CD4-positive, alpha-beta T cell (primary cell): ENCODE measurements at regions not wholly inside any gene's neighbourhood (a gene's known extent, or its start where the extent isn't known, plus 50 kb on each side); places are given as distances from the start of the nearest gene placed in this dataset.

Experiments
- ATAC-seq: fragments of 200-7000 bp; cut with Tn5 transposase; one replicate; pipeline ENCODE4 v1.10.0; 2022; ENCODE audit warnings: mild to moderate bottlenecking; ENCODE audit not compliant: poor library complexity
- CTCF ChIA-PET: fragments of 350-600 bp; sonication (Branson Sonifier 250); formaldehyde crosslinking; loops from one replicate; lab custom pipeline; 2021; ENCODE audit warnings: antibody characterized with exemption, inconsistent platforms; lab: Charles Lee
- POLR2A ChIA-PET: fragments of 350-600 bp; sonication (Branson Sonifier 250); formaldehyde crosslinking; loops from one replicate; lab custom pipeline; 2021; ENCODE audit warnings: antibody characterized with exemption, inconsistent platforms; lab: Charles Lee
- DNase-seq, 14 experiments: peaks; one replicate each; pipeline ENCODE4 v3.0.0-alpha.2; 2013 to 2020; ENCODE audit warnings: mixed read lengths in 2 of 14
- H3K27ac ChIP-seq, 2 donors: one replicate each; pipeline versions ENCODE4 v1.5.1 to v1.7.0; 2013; ENCODE audit warnings: low read length in 2 of 2, low read depth in 1 of 2, mild to moderate bottlenecking in 1 of 2
- H3K27me3 ChIP-seq, 2 experiments: 1 replicate in 1 of 2; 2 replicates in 1 of 2; pipeline versions ENCODE4 v1.6.1 to v1.7.0; 2013; ENCODE audit warnings: low read length in 2 of 2, control low read depth in 1 of 2, mild to moderate bottlenecking in 1 of 2, moderate library complexity in 1 of 2; ENCODE audit not compliant: insufficient read depth in 2 of 2, control insufficient read depth in 1 of 2
- H3K36me3 ChIP-seq: one replicate; pipeline ENCODE4 v1.6.1; 2013; ENCODE audit warnings: low read length, control low read depth; ENCODE audit not compliant: insufficient read depth
- H3K4me1 ChIP-seq: one replicate; pipeline ENCODE4 v1.6.1; 2013; ENCODE audit warnings: low read length, control low read depth; ENCODE audit not compliant: insufficient read depth
- H3K4me3 ChIP-seq: one replicate; pipeline ENCODE4 v1.5.1; 2013; ENCODE audit warnings: mild to moderate bottlenecking, low read length, moderate library complexity
- H3K9me3 ChIP-seq, 2 experiments: 1 replicate in 1 of 2; 2 replicates in 1 of 2; pipeline versions ENCODE4 v1.6.1 to v1.7.0; 2013; ENCODE audit warnings: low read length in 2 of 2, mild to moderate bottlenecking in 2 of 2, control low read depth in 1 of 2, moderate library complexity in 1 of 2; ENCODE audit not compliant: control insufficient read depth in 1 of 2, insufficient read depth in 1 of 2
- H3K27ac Mint-ChIP-seq: one replicate; pipeline ENCODE4 v1.8.0; 2020; ENCODE audit warnings: mixed read lengths
- H3K27me3 Mint-ChIP-seq: one replicate; pipeline ENCODE4 v1.8.0; 2021; ENCODE audit warnings: mixed read lengths
- H3K36me3 Mint-ChIP-seq: one replicate; pipeline ENCODE4 v1.8.0; 2021; ENCODE audit warnings: low read depth, mixed read lengths
- H3K4me1 Mint-ChIP-seq: one replicate; pipeline ENCODE4 v1.8.0; 2021; ENCODE audit warnings: low read depth, mixed read lengths
- H3K4me3 Mint-ChIP-seq: one replicate; pipeline ENCODE4 v1.8.0; 2020; ENCODE audit warnings: mild to moderate bottlenecking, mixed read lengths
- H3K9me3 Mint-ChIP-seq: one replicate; pipeline ENCODE4 v1.8.0; 2020; ENCODE audit warnings: mixed read lengths
- intact Hi-C, 2 experiments: fragments of 100-400 bp; cut with DNase I in 1 of 2; cut with micrococcal nuclease in 1 of 2; formaldehyde crosslinking; loops; one replicate each; pipeline versions ENCODE4 v1.15.1 to v1.9.0; 2023 to 2025; cut with DNase I, micrococcal nuclease
- TF ChIP-seq, protein P1 (sequence below): fragments of 200-600 bp; IDR thresholded peaks from one replicate; pipeline ENCODE4 v1.8.0; 2022; ENCODE audit warnings: antibody characterized with exemption, mild to moderate bottlenecking

- TF ChIP-seq, protein P1, sequence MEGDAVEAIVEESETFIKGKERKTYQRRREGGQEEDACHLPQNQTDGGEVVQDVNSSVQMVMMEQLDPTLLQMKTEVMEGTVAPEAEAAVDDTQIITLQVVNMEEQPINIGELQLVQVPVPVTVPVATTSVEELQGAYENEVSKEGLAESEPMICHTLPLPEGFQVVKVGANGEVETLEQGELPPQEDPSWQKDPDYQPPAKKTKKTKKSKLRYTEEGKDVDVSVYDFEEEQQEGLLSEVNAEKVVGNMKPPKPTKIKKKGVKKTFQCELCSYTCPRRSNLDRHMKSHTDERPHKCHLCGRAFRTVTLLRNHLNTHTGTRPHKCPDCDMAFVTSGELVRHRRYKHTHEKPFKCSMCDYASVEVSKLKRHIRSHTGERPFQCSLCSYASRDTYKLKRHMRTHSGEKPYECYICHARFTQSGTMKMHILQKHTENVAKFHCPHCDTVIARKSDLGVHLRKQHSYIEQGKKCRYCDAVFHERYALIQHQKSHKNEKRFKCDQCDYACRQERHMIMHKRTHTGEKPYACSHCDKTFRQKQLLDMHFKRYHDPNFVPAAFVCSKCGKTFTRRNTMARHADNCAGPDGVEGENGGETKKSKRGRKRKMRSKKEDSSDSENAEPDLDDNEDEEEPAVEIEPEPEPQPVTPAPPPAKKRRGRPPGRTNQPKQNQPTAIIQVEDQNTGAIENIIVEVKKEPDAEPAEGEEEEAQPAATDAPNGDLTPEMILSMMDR, result no peak
- no peaks in the 10 kb centered on the region for H3K4me1 Mint-ChIP-seq
- Histone ChIP-seq H3K4me1 (no peaks in the 10 kb centered on the region), H3K36me3 (no peaks in the 10 kb centered on the region), H3K4me3 (no peak overlapping the region), H3K27ac (no peak overlapping the region), H3K27me3 (no peaks in the 10 kb centered on the region), H3K9me3 (no peaks in the 10 kb centered on the region)
- no peaks in the 10 kb centered on the region for H3K36me3 Mint-ChIP-seq
- no peak for DNase-seq
- H3K9me3 Mint-ChIP-seq, result peaks cover 9% of the 10 kb centered on the region
- POLR2A ChIA-PET, result no interaction called here
- intact Hi-C loops, result no loop called here
- ATAC-seq, result no peak
- H3K4me3 Mint-ChIP-seq, result no peak overlapping the region
- CTCF ChIA-PET, result no interaction called here
- no peak overlapping the region for H3K27ac Mint-ChIP-seq
- H3K27me3 Mint-ChIP-seq, result no peaks in the 10 kb centered on the region
Measured at GRCh38 chr4:24108567-24108966, 218.7 kb upstream of the PPARGC1A start.

DNA sequence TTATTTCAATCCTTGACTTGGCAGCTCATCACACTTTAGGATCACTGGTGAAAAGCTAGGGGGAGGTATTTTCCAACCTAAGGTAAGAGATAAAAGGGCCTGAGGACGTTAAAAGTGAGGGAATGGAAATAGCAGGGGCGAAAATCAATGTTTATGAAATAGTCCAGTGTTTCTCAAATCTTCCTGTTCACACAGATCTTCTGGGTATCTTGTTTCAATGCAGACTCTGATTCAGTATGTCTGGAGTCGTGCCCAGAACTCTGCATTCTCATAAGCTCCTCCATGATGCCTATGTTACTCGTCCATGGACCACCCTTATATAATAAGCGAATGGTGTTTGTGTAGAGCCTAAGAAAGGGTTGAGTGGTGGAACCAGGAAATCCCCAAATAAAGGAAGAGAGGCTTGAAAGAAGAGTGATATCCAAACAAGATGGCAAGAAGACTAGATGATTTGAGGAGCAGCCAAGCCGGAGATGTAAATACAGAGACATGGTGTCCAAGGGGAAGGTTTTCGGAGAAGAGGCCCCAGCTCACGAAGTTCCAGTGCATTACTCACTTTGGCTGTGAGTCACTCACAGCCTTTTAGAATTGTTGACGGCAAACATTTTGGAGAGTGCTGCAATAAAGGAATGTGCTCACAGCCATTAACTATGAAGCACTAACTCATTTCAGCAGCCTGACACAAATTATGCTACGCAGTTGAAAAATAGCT is 215.6 kb upstream of the PPARGC1A start:
- Histone ChIP-seq H3K27me3 (no peaks in the 10 kb centered on the region), H3K36me3 (no peaks in the 10 kb centered on the region), H3K27ac (no peak overlapping the region), H3K4me1 (no peaks in the 10 kb centered on the region), H3K4me3 (no peak overlapping the region), H3K9me3 (no peaks in the 10 kb centered on the region)
- no peak overlapping the region for H3K4me3 Mint-ChIP-seq
- DNase-seq (no peak), ATAC-seq (no peak)
- H3K27ac Mint-ChIP-seq, result no peak overlapping the region
- ChIA-PET CTCF (no interaction called here), POLR2A (no interaction called here)
- peaks cover 14% of the 10 kb centered on the region for H3K9me3 Mint-ChIP-seq
- no peaks in the 10 kb centered on the region for H3K27me3 Mint-ChIP-seq
- TF ChIP-seq, protein P1, result no peak
- no peaks in the 10 kb centered on the region for H3K36me3 Mint-ChIP-seq
- no peaks in the 10 kb centered on the region for H3K4me1 Mint-ChIP-seq
- intact Hi-C loops, result no loop called here

DNA sequence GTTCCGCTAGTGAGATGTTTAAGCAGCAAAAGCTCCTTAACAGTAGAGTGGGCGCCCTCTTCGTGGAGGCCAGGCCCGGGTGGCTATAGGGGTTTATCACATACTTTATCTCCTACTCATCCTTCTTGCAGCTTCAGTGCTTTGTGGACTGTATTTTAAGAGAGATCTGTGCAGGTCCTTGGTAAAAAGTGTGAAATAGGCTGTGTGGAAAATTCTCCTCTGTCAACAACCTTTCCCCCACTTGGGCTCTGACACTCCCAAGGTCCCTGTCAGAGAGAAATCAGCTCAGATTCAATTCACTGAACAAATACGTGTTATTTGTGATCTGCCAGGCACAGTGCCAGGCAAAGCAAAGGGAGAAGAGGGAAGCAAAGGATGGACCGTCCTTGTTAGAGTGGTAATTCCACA is 214.3 kb upstream of the PPARGC1A start:
- Histone ChIP-seq H3K4me3 (no peak overlapping the region), H3K27me3 (no peaks in the 10 kb centered on the region), H3K9me3 (no peaks in the 10 kb centered on the region), H3K27ac (no peak overlapping the region), H3K36me3 (no peaks in the 10 kb centered on the region), H3K4me1 (no peaks in the 10 kb centered on the region)
- Mint-ChIP-seq H3K36me3 (no peaks in the 10 kb centered on the region), H3K4me1 (no peaks in the 10 kb centered on the region), H3K27me3 (no peaks in the 10 kb centered on the region), H3K9me3 (peaks cover 14% of the 10 kb centered on the region), H3K27ac (no peak overlapping the region), H3K4me3 (no peak overlapping the region)
- ChIA-PET CTCF (no interaction called here), POLR2A (no interaction called here)
- intact Hi-C loops, result no loop called here
- DNase-seq, result no peak
- TF ChIP-seq, protein P1, result no peak
- ATAC-seq, result no peak
